ENCODE measurements at regions not wholly inside any gene's neighbourhood (a gene's known extent, or its start where the extent isn't known, plus 50 kb on each side); places are given as distances from the start of the nearest gene placed in this dataset.
"Not testable (repeated sequence)": the region's sequence is repeated elsewhere in the genome, so short reads cannot be mapped to it uniquely, and the experiment has no call there.

DNA sequence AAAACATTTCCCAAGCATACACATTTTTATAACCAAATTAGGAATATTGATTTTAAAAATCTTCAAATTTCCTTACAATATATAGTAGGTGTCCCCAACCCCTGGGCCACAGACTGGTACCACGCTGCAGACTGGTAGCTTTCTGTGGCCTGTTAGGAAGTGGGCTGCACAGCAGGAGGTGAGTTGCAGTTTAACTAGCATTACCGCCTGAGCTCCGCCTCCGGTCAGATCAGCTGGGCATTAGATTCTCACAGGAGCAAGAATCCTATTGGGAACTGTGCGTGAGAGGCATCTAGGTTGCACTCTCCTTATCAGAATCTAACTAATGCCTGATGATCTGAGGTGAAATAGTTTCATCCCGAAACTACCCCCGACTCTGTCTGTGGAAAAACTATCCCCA, 62.1 kb downstream of the ZWINT start:
- DNase-seq = no peak

DNA sequence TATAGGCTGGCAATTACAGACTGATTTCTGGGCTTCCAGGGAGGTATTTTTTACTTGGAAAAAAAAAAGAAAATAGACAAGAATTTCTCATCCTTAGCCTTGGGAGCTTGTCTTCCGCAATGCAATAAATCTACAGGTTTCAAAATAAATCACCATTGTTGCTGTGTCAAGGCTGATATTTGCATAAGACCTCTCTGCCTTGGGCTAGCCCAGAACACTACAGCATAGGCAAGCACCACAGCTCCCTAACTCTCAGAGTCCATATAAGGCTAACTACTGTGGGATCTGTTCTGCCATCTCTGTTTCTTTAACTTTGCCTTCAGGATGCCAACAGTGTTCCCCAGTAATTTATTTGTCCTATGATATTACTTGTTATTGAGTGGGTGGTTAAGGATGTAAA, 64.4 kb downstream of the ZWINT start:
- DNase-seq = no peak

DNA sequence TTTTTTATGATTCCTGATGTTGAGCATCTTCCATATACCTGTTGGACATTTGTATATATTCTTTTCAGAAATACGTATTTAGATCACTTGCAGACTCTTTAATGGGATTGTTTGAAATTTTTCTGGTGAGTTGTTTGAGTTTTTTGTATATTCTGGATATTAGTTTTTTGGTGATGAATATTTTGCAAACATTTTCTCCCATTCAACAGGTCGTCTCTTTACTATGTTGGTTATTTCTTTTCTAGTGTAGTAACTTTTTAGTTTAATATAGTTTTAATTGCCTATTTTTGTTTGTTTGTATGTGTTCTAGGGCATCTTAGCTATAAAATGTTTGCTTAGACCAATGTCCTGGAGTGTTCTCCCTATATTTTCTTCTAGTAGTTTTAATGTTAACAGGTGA, 72.7 kb downstream of the ZWINT start:
- no peak for DNase-seq

DNA sequence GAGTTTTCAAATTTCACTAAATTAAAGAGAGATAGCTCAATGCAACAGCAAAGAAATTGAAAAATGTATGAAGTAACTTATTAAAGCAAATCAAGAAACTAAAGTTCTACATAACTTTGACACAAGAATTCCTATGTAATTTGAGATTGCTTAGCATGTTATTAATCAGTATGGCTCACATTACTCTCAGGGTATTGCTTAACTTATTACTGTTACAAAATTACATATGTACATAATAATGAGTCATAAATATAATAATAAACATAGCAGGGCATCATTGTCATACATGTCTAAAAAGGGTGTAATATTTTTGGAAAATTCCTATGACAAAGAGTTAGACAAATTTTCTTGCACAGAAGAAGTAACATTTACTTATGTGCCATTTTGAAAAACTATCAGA, 75.0 kb downstream of the ZWINT start:
- no peak for DNase-seq

DNA sequence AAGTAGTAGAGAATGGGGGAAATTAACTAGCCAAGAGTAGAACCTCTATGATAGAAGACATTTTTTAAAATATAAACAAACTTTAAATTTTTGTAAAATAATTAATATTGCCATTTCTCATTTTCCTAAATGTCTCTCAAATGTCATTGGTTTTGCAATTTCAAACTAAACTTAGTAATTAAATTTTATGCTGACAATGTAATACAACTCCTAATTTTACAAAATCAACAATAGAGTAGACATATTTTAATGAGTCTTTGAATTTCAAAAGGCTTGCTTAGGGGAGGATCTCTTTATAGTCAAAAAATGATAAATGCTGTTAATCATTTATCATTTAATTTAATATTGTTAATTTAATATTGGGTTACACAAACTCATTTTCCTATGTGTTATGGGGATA, 81.8 kb downstream of the ZWINT start:
- DNase-seq = no peak

DNA sequence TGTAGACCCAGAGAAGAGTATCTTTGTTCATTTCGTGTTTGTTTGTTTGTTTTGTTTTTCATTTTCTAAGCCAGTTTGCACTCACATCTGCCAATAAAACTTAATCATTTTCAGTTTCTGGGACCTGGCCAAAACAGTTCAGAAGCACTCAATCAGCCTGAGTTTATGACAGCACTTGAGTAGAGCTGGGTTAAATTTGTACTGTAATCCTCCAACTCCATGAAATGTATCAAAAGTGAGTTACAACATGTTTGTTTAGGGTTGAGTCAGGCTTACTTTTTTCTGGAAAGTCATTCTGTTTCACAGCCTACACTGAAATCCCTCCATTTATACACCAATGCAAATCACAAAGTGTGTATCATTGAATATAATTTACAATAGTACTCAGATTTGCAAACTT, 91.9 kb downstream of the ZWINT start:
- no peak for DNase-seq

DNA sequence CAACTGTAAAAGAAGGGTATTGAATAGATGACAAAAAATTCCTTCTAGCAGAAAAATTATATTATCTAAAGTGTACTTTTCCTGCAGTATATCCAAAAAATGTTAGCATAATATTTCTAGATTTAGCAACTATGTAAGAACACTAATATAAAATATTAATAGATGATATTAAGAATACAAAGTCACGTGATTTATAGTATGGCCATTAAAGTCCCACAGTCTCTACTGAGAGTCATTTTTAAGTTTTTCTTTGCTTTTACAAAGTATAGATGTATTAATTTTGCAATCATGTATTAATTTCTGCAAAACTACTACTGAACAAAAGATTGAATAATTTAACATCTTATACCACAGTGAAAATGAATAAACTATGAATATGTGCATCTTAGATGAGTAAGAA, 94.9 kb downstream of the ZWINT start:
- DNase-seq = no peak

DNA sequence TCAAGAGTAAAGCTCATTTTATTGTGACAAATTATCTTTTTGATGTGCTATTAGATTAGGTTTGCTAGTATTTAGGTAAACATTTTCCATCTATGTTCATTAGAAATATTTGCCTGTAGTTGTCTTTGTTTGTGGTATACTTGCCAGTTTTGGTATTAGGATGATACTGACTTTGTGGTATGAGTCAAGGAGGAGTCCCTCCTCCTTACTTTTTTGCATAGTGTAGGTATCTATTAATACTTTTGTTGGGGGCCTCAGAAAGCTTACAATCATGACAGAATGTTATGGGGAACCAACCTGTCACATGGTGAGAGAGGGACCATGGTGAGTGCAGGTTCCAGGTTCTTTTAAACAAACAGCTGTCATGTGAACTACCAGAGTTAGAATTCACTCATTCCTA, 102.1 kb downstream of the ZWINT start:
- DNase-seq = no peak

DNA sequence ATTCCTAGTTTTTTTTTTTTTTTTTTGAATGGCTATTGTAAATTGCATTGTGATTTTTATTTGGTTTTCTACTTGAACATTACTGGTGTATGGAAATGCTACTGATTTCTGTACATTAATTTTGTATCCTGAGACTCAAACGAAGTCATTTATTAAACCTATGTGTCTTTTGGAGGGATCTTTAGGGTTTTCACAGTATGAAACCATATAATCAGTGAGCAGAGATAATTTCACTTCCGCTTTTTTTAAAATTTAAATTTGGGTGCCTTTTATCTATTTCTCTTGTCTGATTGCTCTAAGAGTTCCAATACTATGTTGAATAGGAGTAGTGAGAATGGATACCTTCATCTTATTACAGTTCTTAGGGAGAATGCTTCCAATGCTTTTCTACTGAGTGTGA, 102.7 kb downstream of the ZWINT start:
- no peak for DNase-seq

DNA sequence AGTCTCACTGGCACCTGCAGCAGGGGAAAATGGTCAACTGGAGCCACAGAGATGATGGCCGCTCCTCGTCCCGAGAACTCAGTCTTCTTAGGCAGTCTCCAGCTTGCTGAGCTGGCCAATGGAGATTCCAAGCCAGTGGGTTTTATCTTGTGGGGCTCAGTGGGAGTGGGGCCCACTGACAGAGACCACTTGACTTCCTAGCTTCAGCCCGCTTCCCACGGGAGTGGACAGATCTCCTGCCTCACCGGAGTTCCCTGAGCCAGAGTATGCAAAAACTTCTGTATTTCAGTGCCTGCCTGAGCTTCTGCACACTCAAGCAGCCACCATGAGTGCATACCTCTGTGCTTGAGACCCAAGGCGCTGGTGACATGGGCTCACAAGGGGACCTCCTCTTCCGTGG, 105.8 kb downstream of the ZWINT start:
- no peak for DNase-seq

DNA sequence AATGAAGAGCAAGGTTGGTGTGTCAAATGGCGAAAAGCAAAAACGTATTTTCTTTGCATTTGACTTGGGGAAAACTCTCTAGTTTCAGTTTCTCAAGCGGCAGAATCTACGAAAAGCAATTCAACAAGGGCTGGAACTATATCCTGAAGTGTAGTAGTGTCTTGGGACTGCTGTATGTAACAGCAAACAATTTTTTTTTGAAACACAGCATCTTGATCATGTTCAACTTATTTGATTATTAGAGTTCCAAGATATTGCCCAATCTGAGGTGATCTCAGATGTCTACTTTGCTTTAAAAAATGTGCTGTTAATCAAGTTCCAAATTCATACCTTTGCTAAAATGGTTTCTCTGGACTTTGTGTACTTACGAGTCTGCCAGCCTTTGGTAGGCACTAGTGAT, 120.6 kb downstream of the ZWINT start:
- no peak for DNase-seq

DNA sequence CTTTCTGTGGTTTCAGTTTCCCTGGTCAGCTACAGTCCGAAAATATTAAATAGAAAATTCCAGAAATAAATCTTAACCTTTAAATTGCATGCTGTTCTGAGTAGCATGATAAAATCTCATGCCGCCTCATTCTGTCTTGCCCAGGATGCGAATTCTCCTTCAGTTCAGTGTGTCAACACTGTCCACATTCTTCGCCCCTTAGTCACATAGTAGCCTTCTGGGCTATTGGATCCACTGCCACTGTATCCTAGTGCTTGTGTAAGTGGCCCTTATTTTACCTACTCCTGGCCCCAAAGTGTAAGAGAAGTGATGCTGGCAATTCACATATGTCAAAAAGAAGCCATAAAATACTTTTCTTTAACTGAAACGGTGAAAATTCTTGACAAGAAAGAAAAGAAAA, 129.6 kb downstream of the ZWINT start:
- no peak for DNase-seq

DNA sequence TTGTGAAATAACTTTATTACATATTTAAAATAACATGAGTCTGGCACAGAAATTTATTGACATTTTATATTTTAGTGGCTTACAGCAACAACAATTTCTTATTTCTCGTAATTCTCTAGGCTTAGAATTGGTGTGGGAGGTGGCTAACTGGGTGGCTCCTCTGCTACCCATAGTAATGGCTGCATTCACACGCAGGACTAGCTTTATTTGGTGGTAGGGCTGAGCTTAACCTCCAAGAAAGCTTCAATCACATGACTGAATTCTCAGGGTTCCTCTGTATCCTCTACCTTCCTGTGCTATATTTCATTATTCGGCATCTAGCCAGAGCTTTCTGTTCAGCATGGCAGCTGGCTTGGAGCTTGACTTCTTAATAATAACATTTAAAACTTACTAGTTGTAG, 138.8 kb downstream of the ZWINT start:
- no peak for DNase-seq

DNA sequence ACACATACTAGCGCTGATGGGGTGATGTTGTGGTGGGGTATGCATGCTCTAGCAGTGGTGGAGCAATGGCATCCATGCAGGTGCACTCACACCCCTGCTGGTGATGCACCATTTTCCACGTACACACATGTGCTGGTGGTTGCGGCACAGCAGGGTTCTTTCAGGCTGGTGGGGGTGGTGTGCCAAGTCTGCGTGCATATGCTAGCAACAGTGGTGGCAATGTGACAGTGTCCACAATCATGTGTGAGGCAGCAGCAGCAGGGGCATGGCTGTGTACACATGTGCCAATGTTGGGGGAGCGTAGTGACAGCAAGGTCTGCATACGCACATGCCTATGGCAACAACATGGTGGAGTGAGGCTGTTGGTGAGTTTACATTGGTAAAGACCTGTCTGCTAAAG, 148.1 kb downstream of the ZWINT start:
- no peak for DNase-seq

DNA sequence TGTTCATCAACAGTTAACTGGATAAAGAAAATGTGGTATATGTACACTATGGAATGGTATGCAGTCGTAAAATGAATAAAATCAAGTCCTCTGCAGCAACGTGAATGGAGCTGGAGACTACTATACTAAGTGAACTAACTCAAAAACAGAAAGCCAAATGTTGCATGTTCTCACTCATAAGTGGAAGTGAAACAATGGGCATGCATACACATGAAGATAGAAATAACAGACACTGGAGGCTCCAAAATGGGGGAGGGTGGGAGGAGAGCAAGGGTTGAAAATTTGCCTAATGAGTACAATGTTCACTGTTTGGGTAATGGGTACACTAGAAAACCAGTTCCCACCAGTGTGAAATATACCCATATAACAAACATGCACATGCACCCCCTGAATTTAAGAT, 179.5 kb downstream of the ZWINT start:
- DNase-seq = no peak

DNA sequence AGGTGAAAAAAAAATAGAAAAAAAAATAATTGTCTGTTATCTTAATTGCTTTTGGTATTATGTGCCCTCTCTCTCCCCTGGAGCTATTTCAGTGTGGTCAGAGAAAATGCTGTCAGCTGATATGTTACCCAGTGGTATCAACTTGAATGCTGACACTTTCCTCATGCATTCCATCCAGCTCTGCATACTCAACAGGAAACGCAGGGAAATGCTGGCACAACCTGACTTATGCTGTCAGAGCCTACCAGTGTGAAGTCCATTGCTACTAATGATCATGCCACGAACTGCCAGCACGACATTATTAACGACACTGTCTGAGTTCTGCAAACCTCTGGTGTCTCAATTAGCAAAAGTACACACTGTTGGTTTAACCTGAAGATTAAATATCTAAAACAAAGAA, 182.8 kb downstream of the ZWINT start:
- DNase-seq = no peak

DNA sequence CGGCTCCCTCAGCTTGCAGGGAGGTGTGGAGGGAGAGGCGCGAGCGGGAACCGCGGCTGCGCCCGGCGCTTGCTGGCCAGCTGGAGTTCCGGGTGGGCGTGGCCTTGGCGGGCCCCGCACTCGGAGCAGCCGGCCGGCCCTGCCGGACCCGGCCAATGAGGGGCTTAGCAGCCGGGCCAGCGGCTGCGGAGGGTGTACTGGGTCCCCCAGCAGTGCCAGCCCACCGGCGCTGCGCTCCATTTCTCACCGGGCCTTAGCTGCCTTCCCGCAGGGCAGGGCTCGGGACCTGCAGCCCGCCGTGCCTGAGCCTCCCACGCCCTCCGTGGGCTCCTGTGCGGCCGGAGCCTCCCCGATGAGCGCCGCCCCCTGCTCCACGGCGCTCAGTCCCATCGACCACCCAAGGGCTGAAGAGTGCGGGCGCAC, 206.0 kb downstream of the ZWINT start:
- not testable (repeated sequence) for DNase-seq

DNA sequence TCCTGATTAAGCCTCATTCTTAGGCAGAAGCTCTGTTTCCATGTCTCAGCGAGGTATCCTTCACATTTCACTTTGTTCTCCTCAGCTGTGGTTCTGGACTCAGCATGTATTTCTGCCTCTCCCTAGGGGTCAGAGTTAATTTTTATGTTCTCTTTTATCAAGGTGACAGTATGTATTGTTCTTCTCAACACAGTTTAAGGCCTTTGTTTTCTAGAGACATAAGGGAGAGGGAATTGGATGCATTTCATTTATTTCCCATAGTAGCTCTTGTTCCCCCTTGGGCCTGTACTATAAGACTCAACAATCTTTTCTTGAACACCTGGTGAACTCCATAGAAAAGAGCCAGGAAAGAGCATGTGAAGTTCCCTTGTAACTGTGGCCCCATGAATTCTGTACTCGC, 214.3 kb downstream of the ZWINT start:
- no peak for DNase-seq

DNA sequence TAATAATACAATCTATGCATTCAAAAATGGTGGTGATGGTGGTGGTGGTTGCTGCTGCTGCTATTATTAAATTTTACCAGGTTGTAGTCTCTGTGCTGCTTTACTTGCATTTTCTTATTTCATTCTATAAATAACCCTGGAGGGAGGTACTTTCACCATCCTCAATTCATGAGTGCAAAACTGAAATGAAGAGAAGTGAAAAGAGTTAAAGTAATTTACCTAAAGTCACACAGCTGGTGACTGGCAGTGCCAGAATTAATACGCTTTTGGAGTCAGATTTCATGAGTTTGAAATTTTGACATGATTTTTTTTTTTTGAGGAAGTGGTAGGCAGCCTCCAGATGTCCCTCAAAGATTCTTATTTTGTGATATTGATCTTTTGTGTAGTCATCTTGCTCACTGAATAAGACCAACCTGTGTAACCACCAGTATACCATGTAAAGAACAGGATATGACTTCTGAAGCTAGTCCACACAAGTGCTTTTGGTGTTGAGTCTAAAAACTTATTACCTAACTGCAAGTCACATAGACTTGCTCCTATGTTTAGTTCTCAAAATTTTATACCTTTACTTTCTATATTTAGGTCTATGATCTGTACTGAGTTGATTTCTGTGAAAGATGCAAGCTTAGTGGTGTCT, 218.8 kb downstream of the ZWINT start:
- no peak for DNase-seq

DNA sequence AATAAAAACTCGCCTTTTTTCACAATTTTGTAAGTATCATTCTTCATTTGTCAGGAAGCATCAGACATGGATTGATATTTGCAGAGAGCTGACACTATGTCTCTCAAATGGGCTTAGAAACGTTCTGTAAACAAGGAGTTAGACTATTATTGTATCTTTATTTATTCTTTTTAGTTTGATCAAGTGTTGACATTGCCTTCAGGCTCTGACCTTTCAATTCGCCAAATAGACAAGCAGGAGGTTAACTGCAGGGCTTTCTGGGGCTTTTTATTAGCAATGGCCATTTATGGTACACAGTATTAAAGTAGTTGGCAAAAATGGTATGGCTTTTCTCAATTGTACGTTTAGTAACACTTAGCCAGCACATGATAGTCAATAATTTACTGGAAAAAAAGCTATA, 221.7 kb downstream of the ZWINT start:
- DNase-seq = no peak

DNA sequence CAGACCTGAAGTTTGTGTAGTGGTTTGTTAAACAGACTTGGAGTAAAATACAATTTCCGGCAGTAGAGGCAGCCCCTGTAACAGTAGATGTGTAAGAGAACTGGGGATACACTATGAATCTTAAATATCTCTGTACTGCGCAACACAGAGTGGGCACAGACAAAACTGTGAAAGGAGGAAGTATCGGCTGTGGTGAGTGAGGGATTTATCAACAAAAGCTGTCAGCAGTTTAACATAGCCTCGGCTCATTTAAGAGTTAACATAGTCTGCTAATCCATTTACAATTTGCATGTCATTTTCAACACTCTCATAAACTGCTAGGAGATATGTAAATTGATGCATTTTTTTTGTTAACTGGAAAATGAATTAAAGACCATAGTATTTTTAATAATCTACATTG, 225.2 kb downstream of the ZWINT start:
- DNase-seq = peak in 2 of 4 experiments; percentile 2

DNA sequence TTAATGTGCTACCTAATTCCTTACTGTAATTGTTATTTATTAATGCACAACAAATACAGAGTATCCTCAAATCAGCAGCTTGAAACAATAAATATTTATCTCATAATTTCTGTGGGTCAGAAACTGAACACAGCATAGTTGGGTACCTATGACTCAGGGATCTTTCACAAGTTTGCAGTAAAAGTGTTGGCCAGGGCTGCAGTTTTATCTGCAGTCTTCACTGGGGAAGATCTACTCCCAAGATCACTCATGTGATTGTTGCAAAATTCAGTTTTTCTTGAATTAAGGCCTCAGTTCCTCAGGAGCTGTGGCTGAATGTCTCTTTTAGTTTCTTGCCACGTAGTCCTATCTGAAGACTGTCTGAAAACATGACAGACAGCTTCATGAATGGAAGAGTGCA, 237.8 kb downstream of the ZWINT start:
- DNase-seq = no peak

DNA sequence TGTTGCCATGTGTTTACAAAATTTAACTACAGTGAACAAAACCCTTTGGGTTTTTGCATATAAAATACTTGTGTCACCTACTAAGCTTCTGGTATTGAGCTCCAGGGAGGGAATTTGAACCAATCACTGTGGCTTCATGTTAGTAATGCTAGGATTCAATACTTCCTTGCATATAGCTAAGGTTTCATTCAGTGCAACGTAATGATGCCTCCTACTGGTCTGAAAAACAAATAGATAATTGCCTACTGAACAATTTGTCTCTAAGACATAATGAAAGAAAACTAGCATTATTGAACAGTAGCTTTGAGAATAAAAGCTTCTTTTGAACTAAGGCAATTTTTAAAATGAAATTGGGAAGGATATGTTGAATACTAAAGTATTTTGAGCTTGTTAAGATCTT, 244.4 kb downstream of the ZWINT start:
- DNase-seq = no peak

DNA sequence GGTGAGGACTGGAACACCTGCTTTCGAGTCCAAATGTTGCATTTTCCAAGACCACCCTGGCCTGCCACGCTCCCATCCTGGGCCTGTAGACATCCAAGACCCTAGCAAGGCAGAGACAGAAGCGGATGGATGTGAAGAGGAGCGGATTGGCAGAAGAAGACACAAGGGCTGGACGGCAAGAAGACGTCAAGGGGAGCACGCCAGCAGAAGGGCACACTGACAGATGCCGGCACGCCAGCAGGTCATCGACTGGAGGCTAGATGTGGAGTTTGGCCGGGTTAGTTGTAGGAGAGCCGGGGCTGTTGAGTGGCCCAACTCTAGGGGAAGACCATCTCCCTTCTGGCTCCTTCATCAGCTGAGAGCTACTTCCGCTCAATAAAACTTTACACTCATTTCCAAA, 251.6 kb downstream of the ZWINT start:
- no peak for DNase-seq

DNA sequence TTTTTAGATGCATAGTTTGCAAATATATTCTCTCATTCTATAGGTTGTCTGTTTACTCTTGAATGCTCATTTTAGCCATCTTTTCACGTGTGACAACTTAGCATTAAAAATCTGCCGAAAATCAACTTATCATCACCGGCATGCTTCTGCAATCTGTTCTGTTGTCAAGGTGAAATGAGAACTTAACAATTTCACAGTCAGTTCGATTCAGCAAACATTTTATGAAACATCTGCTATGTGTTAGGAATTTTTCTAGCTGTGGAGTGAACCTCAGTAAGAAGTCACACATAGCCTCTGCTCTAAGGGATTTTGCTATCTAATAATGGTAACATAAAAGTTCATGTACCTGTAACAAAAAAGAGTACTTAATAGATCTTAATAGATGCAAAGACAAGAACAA, 256.1 kb downstream of the ZWINT start:
- DNase-seq = no peak

DNA sequence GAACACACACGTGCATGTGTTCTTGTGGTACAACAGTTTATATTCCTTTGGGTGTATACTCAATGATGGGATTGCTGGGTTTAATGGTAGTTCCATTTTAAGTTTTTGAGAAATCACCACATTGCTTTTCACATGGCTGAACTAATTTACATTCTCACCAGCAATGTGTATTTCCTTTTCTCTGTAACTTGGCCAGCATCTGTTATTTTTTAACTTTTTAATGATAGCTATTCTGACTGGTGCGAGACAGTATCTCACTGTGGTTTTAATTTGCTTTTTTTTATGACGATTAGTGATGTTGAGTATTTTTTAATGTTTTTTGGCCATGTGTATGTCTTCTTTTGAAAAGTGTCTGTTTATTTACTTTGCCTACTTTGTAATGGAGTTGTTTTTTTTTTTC, 256.6 kb downstream of the ZWINT start:
- DNase-seq = no peak

Measured in suppressor macrophage (primary cell).